ENCODE measurements at regions not wholly inside any gene's neighbourhood (a gene's known extent, or its start where the extent isn't known, plus 50 kb on each side); places are given as distances from the start of the nearest gene placed in this dataset.

GRCh38 chr6:137707590-137708360, 159.3 kb upstream of the TNFAIP3 start:
- TF ChIP-seq POLR2A (IDR thresholded peaks at IDR 0.05) = no peak
- TF ChIP-seq CTCF (IDR thresholded peaks at IDR 0.05) = no peak

Data from lower leg skin (tissue), 3 donors.